HUES48 (cell line): ENCODE measurements at regions not wholly inside any gene's neighbourhood (a gene's known extent, or its start where the extent isn't known, plus 50 kb on each side); places are given as distances from the start of the nearest gene placed in this dataset.
"Not testable (repeated sequence)": the region's sequence is repeated elsewhere in the genome, so short reads cannot be mapped to it uniquely, and the experiment has no call there.

Experiments used
- H3K27ac ChIP-seq: one replicate; pipeline ENCODE4 v1.7.0; 2013; ENCODE audit warnings: low read depth, low read length, inconsistent platforms
- H3K27me3 ChIP-seq: 2 replicates; pipeline ENCODE4 v1.6.1; 2013; ENCODE audit warnings: mild to moderate bottlenecking, low read length; ENCODE audit not compliant: control insufficient read depth, insufficient read depth
- H3K36me3 ChIP-seq: 2 replicates; pipeline ENCODE4 v1.6.1; 2013; ENCODE audit warnings: low read length; ENCODE audit not compliant: control insufficient read depth, insufficient read depth
- H3K4me1 ChIP-seq: 2 replicates; pipeline ENCODE4 v1.6.1; 2013; ENCODE audit warnings: mild to moderate bottlenecking, low read length; ENCODE audit not compliant: control insufficient read depth, insufficient read depth
- H3K4me3 ChIP-seq: 2 replicates; pipeline ENCODE4 v1.5.1; 2013; ENCODE audit warnings: mild to moderate bottlenecking, low read depth, low read length
- H3K9ac ChIP-seq: 2 replicates; pipeline ENCODE4 v1.6.1; 2013; ENCODE audit warnings: mild to moderate bottlenecking, low read depth, low read length, moderate library complexity
- H3K9me3 ChIP-seq: 2 replicates; pipeline ENCODE4 v1.6.1; 2013; ENCODE audit warnings: low read length; ENCODE audit not compliant: control insufficient read depth, insufficient read depth

DNA sequence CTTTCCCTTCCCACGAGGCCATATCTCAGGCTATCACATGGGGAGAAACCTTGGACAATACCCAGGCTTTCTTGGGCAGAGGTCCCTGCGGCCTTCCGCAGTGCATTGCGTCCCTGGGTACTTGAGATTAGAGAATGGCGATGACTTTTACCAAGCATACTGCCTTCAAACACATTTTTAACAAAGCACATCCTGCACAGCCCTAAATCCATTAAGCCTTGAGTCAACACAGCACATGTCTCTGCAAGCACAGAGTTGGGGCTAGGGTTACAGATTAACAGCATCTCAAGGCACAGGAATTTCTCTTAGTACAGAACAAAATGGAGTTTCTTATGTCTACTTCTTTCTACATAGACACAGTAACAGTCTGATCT lies 494.2 kb downstream of the IGSF11 start:
- not testable (repeated sequence) for H3K27ac ChIP-seq, H3K27me3 ChIP-seq, H3K9ac ChIP-seq, H3K4me1 ChIP-seq, H3K36me3 ChIP-seq, H3K4me3 ChIP-seq, H3K9me3 ChIP-seq

- Histone ChIP-seq H3K36me3 (no peaks in the 10 kb centered on the region), H3K4me3 (no peak overlapping the region), H3K4me1 (no peaks in the 10 kb centered on the region), H3K9me3 (no peaks in the 10 kb centered on the region), H3K27me3 (no peaks in the 10 kb centered on the region), H3K27ac (peak overlapping the region; percentile 26), H3K9ac (no peak overlapping the region)
Observed at GRCh38 chr3:118540826-118541225, 493.8 kb downstream of the IGSF11 start.

GRCh38 chr3:118541796-118542195 lies 492.9 kb downstream of the IGSF11 start:
- Histone ChIP-seq H3K4me3 (no peak overlapping the region), H3K36me3 (no peaks in the 10 kb centered on the region), H3K27ac (no peak overlapping the region), H3K4me1 (no peaks in the 10 kb centered on the region), H3K9me3 (no peaks in the 10 kb centered on the region), H3K9ac (no peak overlapping the region), H3K27me3 (no peaks in the 10 kb centered on the region)

GRCh38 chr3:118543832-118544231 lies 490.8 kb downstream of the IGSF11 start:
- Histone ChIP-seq H3K4me3 (no peak overlapping the region), H3K36me3 (no peaks in the 10 kb centered on the region), H3K27me3 (no peaks in the 10 kb centered on the region), H3K9ac (no peak overlapping the region), H3K9me3 (no peaks in the 10 kb centered on the region), H3K27ac (no peak overlapping the region), H3K4me1 (no peaks in the 10 kb centered on the region)

GRCh38 chr3:118544458-118544857 lies 490.2 kb downstream of the IGSF11 start:
- Histone ChIP-seq H3K9ac (no peak overlapping the region), H3K36me3 (no peaks in the 10 kb centered on the region), H3K27ac (peak overlapping the region; percentile 47), H3K4me3 (no peak overlapping the region), H3K9me3 (no peaks in the 10 kb centered on the region), H3K4me1 (no peaks in the 10 kb centered on the region), H3K27me3 (no peaks in the 10 kb centered on the region)

DNA sequence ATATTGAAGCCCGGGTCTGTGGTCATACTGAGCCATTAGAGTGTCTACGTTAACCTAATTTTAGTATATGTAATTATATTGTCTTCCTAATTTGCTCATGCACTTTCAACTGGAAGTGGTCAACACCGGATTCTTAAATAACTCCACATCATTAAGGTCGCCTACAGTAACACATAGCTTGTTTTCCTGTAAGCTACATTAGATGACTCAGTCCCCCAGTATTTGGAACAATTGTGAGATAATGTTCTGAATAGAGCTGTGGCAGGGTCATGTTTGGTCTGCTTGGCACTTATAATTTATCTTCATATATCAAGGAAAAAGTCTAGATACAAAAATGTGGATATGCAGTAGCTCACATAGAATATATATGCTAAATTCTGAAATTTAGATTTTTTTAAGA lies 486.2 kb downstream of the IGSF11 start:
- Histone ChIP-seq H3K27me3 (no peaks in the 10 kb centered on the region), H3K4me1 (0 out of 2 replicates have a peak, but pooled peaks cover 4% of the 10 kb centered on the region), H3K27ac (no peak overlapping the region), H3K9me3 (no peaks in the 10 kb centered on the region), H3K36me3 (no peaks in the 10 kb centered on the region), H3K4me3 (no peak overlapping the region), H3K9ac (no peak overlapping the region)

- no peak overlapping the region for H3K9ac ChIP-seq
- H3K27ac ChIP-seq = peak overlapping the region; percentile 42
- no peaks in the 10 kb centered on the region for H3K36me3 ChIP-seq
- H3K4me1 ChIP-seq = 0 out of 2 replicates have a peak, but pooled peaks cover 4% of the 10 kb centered on the region
- no peaks in the 10 kb centered on the region for H3K9me3 ChIP-seq
- no peaks in the 10 kb centered on the region for H3K27me3 ChIP-seq
- no peak overlapping the region for H3K4me3 ChIP-seq
Observed at GRCh38 chr3:118550122-118550521, 484.5 kb downstream of the IGSF11 start.

DNA sequence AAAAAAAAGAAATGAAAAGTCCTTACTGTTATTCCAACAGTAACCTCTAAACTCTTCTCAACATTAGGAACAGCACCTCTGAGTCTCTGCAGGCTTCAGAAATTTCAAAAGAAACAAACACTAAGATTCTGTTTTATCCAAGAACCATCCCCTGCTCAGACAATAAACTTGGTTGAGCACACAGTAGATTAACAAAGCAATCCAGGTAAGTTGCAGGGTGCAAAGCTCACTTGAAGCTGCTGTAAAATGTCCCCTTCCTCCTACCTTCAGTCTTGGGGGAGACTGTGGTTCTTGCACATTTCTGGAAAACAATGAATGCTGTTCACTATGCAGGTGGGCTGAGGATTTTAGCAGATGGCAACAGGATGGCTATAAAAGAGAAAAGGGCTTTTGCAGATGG lies 484.1 kb downstream of the IGSF11 start:
- no peak overlapping the region for H3K9ac ChIP-seq
- H3K36me3 ChIP-seq = no peaks in the 10 kb centered on the region
- no peaks in the 10 kb centered on the region for H3K27me3 ChIP-seq
- H3K27ac ChIP-seq = no peak overlapping the region
- H3K4me3 ChIP-seq = no peak overlapping the region
- H3K9me3 ChIP-seq = no peaks in the 10 kb centered on the region
- H3K4me1 ChIP-seq = 0 out of 2 replicates have a peak, but pooled peaks cover 4% of the 10 kb centered on the region

- Histone ChIP-seq H3K36me3 (no peaks in the 10 kb centered on the region), H3K9me3 (no peaks in the 10 kb centered on the region), H3K27me3 (no peaks in the 10 kb centered on the region), H3K4me1 (0 out of 2 replicates have a peak, but pooled peaks cover 4% of the 10 kb centered on the region), H3K4me3 (no peak overlapping the region), H3K9ac (no peak overlapping the region), H3K27ac (no peak overlapping the region)
Observed at GRCh38 chr3:118554148-118554838, 480.4 kb downstream of the IGSF11 start.

- no peak overlapping the region for H3K9ac ChIP-seq
- H3K4me1 ChIP-seq = no peaks in the 10 kb centered on the region
- H3K27me3 ChIP-seq = no peaks in the 10 kb centered on the region
- no peaks in the 10 kb centered on the region for H3K36me3 ChIP-seq
- H3K27ac ChIP-seq = no peak overlapping the region
- H3K9me3 ChIP-seq = no peaks in the 10 kb centered on the region
- no peak overlapping the region for H3K4me3 ChIP-seq
Observed at GRCh38 chr3:118556983-118557382, 477.7 kb downstream of the IGSF11 start.

GRCh38 chr3:118557513-118557912 lies 477.1 kb downstream of the IGSF11 start:
- Histone ChIP-seq H3K27ac (no peak overlapping the region), H3K27me3 (no peaks in the 10 kb centered on the region), H3K4me1 (no peaks in the 10 kb centered on the region), H3K4me3 (no peak overlapping the region), H3K36me3 (no peaks in the 10 kb centered on the region), H3K9me3 (no peaks in the 10 kb centered on the region), H3K9ac (no peak overlapping the region)
